Activated CD4-positive, alpha-beta T cell treated with anti-CD3 and anti-CD28 coated beads, Interleukin-10, Interleukin-2, amounts not matched to agents 100 ng/mL and 50 ng/mL, durations not matched to agents 16 hours and 8 hours (primary cell): ENCODE measurements at regions not wholly inside any gene's neighbourhood (a gene's known extent, or its start where the extent isn't known, plus 50 kb on each side); places are given as distances from the start of the nearest gene placed in this dataset.

Source experiments
- DNase-seq: peaks from one replicate; pipeline ENCODE4 v3.0.0-alpha.2; 2020

- DNase-seq: no peak
These were observed 460.0 kb upstream of the FAM241A start for GRCh38 chr4:111685205-111685604.

GRCh38 chr4:111689214-111689613 lies 456.0 kb upstream of the FAM241A start:
- no peak for DNase-seq

GRCh38 chr4:111689731-111690130 lies 455.5 kb upstream of the FAM241A start:
- DNase-seq: no peak

DNA sequence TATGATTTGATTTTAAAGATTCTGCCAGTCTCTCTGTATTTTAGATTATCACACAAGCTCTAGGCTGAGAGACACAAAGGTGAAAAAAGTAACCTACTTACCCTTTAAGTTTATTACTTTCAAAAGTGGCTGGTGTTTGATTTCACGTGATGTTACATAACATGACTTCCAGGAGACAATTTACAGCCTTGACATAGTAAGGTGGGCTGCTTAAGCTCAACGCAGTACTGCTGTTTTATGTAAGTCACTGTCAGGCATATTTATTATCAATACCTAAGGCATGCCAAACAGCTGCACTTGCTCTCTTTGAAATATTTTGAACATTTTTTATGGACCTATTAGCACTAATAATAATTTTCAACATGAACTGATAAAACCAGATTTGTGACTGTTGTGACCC lies 451.5 kb upstream of the FAM241A start:
- no peak for DNase-seq

GRCh38 chr4:111695677-111696076 lies 449.6 kb upstream of the FAM241A start:
- DNase-seq: no peak

DNA sequence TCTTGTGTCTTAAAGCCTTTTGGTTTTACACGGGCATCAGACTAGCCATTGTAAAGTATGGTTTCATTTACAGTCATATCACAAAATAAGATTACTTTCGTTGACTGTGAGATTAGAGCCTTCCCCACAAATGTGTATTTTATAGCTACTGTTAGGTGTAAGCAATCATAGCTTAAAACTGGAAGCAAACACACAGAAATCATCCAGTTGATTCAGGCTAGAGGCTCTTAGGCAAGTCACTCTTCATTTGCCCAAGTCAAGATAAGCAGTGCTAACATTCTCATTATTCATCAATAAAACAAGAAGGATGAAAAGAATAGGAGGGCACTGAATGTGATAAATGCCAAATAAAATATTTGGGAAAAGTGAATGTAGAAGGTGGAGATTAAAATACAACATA lies 448.7 kb upstream of the FAM241A start:
- DNase-seq: no peak

DNA sequence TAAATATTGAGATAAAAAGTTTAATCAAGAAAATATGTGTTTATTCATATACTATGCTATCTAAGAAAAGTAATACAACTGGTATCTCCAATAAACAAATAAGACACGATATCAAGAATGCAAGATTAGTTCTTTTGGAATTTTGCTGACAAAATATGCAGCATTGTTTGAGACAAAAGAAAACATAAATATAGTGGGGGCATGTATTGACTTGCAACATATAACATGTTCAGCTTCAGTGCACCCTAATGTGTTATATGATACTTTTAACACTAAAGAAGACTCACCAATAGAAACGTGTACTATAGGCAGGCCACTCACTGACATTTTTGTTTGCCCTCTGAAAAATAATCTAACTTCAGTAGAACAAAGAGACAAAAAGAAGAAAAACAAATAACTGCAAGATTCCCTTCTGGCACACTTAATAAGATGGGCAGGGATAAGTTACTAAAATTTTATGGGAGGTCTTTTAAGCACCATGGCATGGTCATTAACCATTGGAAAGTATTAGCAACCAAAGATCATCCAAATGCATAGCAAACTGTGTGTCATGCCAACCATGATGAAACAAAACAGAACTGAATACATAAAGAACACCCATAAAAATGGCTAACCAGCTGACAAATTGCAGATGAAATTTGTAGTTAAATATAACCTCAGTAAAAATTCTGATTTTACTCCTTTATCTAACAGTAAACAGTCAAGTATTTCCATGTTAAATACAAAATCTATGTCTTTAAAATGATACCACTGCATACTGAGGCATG lies 447.9 kb upstream of the FAM241A start:
- no peak for DNase-seq

DNA sequence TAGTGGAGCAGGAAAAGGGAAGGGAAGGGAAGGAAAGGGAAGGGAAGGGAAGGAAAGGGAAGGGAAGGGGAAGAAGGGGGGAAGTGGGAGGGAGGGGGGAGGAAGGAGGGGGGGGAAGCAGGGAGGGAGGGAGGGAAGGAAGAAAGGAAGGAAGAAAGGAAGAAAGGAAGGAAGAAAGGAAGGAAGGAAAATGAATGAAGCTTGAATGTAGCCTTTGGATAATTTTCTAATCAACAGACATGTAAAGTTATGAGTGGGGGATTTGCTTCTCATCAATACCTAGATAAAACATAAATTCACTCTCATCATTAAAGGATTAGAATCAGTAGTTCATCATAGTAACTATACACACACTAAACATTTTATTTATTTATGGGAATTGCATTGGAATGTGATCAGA lies 446.9 kb upstream of the FAM241A start:
- no peak for DNase-seq

DNA sequence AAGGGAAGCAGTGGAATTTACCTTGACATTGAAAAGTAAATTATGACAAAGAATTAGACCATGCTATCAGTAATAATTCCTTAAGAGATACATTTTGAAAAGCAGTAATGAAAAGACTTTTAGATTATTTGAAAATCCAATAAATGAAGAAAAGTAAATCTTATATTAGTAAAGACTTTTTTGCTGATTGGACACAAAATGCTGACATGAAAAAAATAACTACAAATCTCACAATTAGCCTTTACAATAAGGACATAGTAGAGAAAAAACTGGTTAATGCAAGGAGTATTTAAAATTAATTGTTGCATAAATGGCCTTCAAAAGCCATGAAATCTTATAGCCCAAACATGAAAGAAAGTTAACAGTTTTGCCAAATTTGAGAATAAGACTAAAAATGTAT lies 446.1 kb upstream of the FAM241A start:
- DNase-seq: no peak

GRCh38 chr4:111701102-111701501 lies 444.2 kb upstream of the FAM241A start:
- no peak for DNase-seq

- DNase-seq: no peak
These were observed 437.8 kb upstream of the FAM241A start for GRCh38 chr4:111707491-111707890.

GRCh38 chr4:111712093-111712677 lies 433.1 kb upstream of the FAM241A start:
- DNase-seq: no peak

DNA sequence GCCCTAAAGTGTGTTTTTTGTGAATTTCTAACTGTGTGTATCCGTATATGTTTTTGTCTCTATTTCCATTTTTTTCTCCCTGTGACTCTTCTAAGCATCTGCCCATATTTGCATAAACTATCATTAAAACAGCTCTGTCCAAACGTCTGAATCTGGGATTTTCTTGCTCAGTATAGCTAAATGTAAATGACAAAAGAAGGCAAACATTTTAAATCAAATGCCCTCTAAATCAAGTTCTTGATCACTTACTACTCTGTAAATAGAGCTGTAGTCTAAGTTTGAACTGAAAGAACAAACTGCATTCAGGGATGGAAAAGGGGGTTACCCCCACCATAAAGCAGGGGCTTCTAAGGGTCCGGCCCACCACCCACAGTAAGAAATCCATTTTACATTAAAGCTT lies 432.0 kb upstream of the FAM241A start:
- DNase-seq: no peak

DNA sequence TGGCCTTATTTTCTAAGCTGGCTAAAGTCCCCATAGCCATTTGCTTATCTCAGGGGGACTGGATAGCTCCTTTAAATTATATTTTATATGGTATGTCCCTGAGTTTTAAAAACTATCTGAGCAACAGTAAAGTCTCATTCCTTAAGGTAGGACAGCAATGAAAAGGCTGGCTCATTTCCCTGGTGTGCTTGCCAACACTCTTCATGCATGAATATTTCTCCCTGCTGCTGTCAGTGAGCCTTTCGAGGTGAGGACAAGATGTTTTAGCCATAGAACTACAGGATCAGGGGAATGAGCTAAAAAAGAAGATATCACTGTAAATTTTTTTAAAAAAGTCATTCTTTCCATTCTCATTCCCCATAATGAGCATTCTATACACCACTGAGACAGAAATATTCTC lies 427.3 kb upstream of the FAM241A start:
- no peak for DNase-seq

GRCh38 chr4:111718763-111719559 lies 426.3 kb upstream of the FAM241A start:
- DNase-seq: no peak

DNA sequence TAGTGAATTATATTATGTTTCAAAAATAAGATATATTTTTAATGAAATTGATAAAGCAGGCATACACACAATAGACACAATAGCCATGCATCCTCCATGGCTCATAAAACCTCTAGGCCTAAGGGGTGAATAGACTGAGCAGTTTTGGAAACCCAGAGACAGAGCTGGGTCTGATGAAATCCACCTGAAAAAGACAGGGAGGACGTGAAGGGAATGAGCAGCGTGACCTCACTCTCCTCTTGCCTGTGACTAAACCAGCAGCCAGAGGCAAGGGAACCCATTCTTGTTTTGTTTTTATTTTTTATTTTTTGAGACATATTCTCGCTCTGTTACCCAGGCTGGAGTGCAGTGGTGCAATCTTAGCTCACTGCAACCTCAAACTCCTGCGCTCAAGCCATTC lies 424.4 kb upstream of the FAM241A start:
- DNase-seq: no peak

DNA sequence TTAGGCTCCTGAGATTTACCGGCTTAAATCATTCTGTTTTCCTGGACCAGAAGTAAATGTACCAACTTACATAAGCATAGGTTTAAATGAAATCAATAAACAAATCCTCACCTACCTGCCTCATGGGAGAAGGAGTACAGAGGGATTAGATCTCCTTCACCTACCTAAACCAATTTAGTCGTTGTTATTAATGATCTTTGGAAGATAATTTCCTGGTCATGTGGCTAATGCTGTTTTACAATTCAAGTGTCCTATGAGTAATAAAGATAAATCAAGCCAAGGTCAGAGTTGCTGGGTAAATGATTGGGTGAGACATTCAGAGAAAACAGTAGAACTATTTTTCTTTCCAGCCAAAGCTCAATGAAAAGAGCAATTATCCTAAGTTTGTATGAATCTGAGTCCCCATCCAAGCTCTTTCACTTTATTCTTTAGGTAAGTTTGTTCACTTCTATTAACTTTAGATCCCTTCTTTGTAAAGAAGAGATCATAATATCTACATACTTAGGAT lies 423.0 kb upstream of the FAM241A start:
- no peak for DNase-seq

- DNase-seq: no peak
These were observed 408.7 kb upstream of the FAM241A start for GRCh38 chr4:111736516-111736915.

DNA sequence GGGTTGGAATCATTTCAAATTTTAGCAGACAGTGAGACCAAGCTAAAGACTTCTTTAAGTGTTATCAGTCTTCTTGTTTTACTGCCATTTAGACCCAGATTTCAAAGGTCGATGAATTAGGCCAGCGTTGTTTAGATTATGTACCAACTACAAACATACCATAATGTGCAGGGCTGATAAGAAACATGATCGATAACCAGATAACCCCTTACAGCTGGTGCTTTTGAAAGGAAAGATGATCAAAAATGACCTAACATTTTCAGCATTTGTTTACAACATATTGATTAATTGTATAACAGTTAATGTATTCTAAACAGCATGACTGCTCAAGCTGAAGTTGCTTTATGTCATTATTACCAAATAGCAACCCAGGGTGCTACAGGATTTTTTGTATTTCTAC lies 400.4 kb upstream of the FAM241A start:
- no peak for DNase-seq

DNA sequence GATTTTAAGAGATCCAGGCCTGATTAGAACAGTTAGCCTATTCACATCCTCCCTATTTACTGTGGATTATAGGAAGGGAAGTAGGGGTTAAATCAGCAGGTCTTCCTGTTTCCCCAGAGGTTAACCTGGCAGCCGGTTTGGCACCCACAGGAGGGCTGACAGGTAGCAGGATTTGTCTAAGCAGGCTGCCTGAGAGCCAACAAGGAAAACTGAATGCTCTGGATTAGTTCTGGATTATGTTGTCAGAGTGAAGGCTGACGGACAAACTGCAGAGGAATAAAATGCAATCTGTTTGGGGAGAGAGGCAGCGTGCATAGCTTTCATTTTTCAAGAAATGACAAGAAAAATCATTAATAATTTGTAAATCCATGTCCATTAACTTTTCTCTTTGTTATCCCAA lies 397.1 kb upstream of the FAM241A start:
- DNase-seq: no peak

DNA sequence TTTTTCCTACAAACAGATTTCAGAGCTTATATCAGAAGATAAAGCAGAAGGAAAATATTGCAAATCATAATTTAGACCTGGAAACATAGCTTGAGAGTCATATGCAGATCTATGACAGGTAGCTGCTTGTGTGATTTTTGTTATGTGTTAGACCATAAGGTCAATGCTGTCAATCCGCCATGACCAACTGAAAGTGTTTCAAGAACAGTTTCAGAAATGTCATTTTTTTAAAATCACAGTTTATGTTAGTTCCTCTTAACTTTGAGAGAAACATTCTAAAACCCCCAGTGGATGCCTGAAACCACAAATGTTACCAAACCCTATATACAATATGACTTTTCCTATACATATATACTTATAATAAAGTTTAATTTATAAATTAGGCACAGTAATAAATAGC lies 391.3 kb upstream of the FAM241A start:
- DNase-seq: no peak

DNA sequence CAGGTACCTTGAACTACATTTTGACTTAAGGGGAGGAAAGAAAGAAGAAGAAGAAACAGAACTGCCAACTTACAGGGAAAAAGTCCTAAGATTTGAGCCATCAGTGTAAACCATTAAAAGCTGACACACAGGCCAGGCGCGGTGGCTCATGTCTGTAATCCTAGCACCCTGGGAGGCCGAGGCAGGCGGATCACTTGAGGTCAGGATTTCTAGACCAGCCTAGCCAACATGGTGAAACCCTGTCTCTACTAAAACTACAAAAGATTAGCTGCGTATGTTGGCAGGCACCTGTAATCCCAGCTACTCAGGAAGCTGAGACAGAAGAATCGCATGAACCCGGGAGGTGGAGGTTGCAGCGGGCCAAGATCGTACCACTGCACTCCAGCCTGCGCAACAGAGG lies 389.7 kb upstream of the FAM241A start:
- no peak for DNase-seq

DNA sequence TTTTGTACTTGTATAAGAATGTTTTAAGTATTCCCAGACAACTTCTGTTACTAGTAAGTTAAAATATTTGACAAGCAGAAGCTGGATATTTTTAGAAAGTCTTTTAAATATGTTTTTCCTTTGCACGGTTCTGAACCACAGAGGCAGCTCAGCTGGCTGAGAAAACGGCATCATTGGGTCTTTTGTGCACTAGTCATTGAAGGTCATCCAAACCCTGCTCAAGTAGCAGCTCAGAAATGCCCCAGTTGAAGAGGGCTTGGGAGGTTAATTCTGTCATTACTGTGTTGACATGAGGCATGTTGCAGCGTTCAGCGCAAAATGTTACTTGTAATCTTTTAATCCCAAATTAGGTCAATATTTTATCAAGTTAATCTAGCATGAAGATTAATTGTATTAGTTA lies 383.7 kb upstream of the FAM241A start:
- no peak for DNase-seq

DNA sequence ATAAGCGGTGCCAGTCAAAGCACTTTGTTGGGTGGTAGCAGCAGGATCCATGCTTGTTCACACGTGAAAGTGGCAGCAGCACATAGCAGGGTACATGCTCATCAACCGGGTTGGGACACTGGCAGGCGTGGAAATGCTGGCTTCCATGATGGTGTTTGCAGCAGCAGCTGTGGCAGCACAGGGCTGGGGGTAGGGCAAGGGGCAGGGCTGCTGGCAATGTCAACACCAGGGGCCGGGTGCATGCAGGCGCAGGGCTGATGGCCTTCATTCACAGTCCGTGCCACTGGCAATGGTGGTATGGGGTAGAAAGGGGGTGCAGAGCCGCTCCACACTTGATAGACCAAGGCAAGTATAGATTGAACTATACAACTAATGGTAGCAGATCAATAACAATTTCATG lies 374.7 kb upstream of the FAM241A start:
- no peak for DNase-seq
